Muscle of arm (tissue), 1 donor: ENCODE measurements at regions not wholly inside any gene's neighbourhood (a gene's known extent, or its start where the extent isn't known, plus 50 kb on each side); places are given as distances from the start of the nearest gene placed in this dataset.
"Not testable (repeated sequence)": the region's sequence is repeated elsewhere in the genome, so short reads cannot be mapped to it uniquely, and the experiment has no call there.

Experiments
- DNase-seq: peaks from one replicate; pipeline ENCODE4 v3.0.0-alpha.2; 2013

DNA sequence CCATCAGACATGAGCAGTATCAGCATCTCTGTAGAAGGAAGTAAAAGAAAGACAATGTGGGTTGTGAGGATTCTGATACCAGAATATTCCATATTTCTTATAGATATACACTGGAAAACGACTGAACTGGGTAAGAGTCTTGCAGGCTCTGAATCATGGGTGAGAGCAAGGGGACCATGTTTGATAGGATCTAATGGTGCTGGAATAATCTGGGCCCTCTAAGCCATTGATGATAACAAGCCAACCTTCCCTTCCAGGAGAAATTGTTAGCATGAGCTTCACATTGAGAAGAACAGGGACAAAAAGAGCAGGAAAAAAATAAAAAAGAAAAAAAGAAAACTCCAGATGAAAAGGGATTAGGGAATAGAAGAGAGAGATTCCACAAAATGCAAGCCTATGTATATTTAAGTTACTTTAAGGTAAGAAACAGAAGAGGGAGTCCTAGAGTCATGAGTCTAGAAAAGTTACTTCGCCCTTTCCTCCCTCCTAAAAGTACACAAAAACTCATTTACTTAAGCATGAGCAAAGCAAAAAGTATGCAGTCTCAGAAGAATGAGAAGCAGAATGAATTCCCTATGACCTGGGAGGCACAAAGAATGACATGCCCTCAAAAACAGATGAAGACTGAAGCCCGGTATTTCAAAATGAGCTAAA, 181.9 kb downstream of the TMEM26 start:
- no peak for DNase-seq

DNA sequence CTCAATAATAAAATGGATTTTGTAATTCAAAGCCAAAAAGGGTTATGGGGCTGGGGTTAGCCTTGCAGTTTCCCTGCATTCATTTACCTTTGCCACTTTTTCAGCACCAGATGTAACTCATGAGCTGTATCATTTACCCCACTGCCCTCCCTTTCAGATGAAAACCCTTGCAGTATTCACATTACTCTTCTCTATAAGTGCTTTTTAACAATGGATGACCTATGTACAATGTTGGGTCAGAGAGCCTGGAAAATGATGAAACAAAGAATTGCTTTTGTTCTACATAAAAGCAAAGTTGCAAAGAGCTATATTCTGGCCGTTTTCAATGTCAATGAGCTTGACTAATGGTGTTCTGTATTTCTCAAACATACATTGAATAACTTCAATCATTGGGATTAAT, 189.7 kb downstream of the TMEM26 start:
- DNase-seq: no peak

- DNase-seq: no peak
These were observed 190.5 kb downstream of the TMEM26 start for GRCh38 chr10:61262486-61263261.

GRCh38 chr10:61257956-61258496, 195.2 kb downstream of the TMEM26 start:
- DNase-seq: no peak

- no peak for DNase-seq
These were observed 196.0 kb downstream of the TMEM26 start for GRCh38 chr10:61257136-61257535.

DNA sequence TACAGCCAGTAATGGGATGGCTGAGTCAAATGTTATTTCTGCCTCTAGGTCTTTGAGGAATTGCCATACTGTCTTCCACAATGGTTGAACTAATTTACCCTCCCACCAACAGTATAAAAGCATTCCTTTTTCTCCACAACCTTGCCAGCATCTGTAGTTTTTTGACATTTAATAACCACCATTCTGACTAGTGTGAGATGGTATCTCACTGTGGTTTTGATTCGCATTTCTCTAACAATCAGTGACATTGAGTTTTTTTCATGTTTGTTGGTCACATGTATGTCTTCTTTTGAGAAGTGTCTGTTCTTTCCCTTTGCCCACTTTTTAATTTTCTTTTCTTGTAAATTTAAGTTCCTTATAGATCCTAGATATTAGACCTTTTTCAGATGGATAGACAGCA, 200.9 kb downstream of the TMEM26 start:
- not testable (repeated sequence) for DNase-seq

DNA sequence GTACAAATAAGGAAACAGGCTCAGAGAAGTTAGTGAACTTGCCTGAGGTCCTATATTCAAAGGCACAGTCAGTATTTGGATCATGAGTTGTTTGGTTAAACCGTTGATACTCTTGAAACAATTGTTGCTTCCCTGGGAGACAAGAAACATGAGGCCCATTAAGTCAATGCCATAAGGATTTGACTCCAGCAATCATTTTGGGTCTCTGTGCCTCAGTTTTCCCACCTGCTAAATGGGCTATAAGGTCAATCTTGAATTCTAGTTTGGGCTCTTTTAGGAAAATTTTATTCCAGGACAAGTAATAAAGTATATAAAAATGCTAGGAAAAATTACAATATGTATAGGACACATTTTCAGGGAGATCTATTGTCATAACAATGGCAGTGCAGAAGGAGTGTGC, 202.1 kb downstream of the TMEM26 start:
- no peak for DNase-seq

GRCh38 chr10:61250131-61250530, 203.1 kb downstream of the TMEM26 start:
- DNase-seq: no peak

GRCh38 chr10:61248013-61248412, 205.2 kb downstream of the TMEM26 start:
- DNase-seq: no peak

- DNase-seq: no peak
These were observed 208.9 kb downstream of the TMEM26 start for GRCh38 chr10:61244261-61244775.

DNA sequence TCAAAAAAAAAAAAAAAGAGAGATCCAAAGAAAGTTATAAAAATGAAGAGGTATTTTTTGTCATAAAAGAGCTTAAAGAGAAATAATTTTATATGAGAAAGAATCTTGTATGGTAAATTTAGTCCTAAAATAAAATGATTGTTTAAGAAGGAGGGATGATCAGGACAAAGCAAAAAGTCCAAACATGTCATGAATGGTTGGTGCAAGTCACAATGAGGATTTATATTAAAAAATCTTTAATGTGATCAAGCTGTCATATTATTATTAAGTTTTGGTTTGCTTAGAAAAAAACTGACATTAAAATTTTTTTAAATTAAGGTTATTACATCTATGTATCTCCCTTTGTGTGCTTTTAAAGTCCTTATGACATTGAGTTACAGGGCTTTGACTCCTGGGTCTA, 220.4 kb downstream of the TMEM26 start:
- no peak for DNase-seq

DNA sequence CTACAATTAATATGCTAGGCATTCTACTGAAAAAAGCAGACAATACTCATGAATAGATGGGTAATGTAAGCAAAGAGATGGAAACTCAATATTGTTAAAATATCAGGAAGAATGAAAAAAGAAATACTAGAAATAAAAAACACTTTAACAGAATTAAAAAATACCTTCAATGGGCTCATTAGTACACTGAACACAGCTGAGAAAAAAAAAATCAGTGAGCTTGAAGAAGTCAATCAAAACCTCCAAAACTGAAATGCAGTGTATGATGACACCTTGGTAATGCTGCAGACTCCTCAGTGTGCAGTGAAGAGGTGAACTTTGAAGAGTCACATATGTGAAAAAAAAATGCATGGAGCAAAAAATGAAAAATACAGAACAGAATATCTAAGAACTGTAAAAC, 227.2 kb downstream of the TMEM26 start:
- DNase-seq: no peak

DNA sequence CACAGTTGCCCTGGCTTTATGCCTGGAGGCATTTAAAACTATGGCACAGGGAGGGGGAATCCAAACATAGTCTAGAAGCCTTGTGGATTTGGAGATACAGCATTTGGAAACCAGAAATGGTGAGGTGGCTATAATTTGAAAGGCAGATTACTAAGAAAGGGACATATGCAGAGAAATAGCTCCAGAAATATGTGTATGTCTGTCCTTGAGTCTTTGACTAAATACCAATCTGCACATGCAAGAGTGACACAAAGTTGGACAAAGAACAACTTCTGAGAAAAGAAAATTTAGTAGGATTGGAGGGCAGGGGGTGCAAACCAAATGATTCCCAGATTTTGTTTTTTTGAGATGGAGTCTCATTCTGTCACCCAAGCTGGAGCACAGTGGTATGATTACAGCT, 229.6 kb downstream of the TMEM26 start:
- no peak for DNase-seq

DNA sequence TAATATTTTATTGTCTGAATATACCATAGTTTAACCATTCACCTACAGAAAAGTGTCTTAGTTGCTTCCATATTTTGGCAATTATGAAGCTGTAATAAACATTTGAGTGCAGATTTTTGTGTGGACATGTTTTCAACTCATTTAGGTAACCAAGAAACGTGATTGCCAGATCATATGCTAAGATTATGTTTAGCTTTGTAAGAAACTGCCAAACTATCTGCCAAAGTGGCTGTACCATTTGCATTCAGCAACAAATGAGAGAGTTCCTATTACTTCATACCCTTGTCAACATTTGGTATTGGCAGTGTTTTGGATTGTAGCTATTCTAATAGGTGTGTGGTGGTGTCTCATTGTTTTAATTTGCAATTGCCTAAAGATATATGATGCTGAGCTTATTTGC, 233.5 kb downstream of the TMEM26 start:
- no peak for DNase-seq

DNA sequence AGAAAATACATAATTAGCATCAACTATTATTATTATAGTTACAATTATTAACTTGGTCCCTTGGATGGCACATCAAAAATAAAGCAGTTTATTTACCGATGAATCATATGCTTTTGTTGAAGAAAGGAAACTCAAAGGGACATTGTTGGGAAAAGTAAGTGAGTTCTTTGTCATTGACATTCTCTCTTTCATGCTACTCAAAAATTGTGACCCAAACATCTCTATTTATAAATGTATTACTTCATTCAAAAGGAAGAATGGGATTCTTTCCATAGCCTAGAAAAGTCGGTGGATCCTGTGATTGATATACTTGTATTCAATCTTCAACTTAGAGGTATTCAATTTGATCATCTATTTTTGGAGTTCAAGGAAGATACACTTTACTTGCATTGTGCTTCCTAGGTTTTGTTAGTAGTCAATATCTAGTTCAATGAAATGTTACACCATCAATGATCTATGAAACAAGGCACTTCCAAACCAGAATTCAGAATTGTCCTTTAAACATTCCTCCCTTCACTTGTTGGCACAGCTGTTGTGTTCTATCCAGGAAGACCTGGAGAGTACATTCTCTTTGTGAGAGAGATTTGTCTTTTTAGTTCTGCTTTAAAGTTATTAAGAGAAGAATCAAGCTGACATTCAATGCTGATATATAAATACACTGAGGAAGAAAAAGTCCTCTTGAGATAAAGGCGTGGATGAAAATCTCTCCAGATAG, 235.2 kb downstream of the TMEM26 start:
- DNase-seq: no peak

- no peak for DNase-seq
These were observed 237.9 kb downstream of the TMEM26 start for GRCh38 chr10:61215246-61215645.

DNA sequence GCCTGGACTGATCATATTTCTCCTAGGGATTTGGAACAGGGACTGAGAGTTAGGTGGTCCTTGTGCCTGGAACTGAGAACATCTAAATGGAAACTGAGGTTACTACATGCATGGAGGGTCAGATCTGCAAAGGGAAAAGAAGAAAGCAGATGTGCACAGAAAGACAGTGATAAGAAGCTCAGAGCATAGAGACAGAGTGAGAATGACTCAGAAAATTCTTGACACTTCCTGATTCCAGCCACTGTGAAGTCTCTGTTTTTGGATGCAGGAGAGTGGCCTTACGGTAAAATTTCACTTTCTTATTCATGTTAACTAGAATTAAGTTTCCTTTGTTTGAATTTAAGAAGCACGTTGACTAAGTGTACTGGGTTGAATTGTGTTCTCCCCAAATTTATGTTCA, 241.7 kb downstream of the TMEM26 start:
- DNase-seq: no peak

- peak; percentile 80 for DNase-seq
These were observed 253.1 kb upstream of the RHOBTB1 start for GRCh38 chr10:61197057-61197456.

- DNase-seq: no peak
These were observed 251.2 kb upstream of the RHOBTB1 start for GRCh38 chr10:61195211-61195610.

- not testable (repeated sequence) for DNase-seq
These were observed 248.6 kb upstream of the RHOBTB1 start for GRCh38 chr10:61192589-61192988.

DNA sequence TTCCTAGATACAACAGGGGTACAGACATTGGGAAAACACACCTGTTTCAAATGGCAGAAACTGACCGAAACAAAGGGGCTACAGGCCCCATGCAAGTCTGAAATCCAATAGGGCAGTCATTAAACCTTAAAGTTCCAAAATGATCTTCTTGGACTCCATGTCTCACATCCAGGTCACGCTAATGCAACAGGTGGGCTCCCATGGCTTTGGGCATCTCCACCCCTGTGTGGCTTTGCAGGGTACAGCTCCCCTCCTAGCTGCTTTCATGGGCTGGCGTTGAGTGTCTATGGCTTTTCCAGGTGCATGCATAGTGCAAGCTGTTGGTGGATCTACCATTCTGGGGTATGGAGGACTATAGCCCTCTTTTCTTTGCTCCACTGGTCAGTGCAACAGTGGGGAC, 248.1 kb upstream of the RHOBTB1 start:
- no peak for DNase-seq

GRCh38 chr10:61189912-61190311, 245.9 kb upstream of the RHOBTB1 start:
- no peak for DNase-seq

- no peak for DNase-seq
These were observed 244.7 kb upstream of the RHOBTB1 start for GRCh38 chr10:61188691-61189090.
